H1 (cell line): ENCODE measurements at regions not wholly inside any gene's neighbourhood (a gene's known extent, or its start where the extent isn't known, plus 50 kb on each side); places are given as distances from the start of the nearest gene placed in this dataset.

Experiments used
- CTCF ChIA-PET: fragments of 300-600 bp; sonication (Branson Sonifier 250); formaldehyde crosslinking; loops from one replicate; lab custom pipeline; 2021; ENCODE audit not compliant: partially characterized antibody; lab: Charles Lee
- POLR2A ChIA-PET: fragments of 300-600 bp; sonication (Branson Sonifier 250); formaldehyde crosslinking; loops from one replicate; lab custom pipeline; 2021; ENCODE audit warnings: inconsistent platforms; ENCODE audit not compliant: partially characterized antibody; lab: Charles Lee
- DNase-seq, 2 experiments: peaks; one replicate each; pipeline versions ENCODE4 v3.0.0 to v3.0.0-alpha.2; 2010 to 2022; ENCODE audit warnings: low spot score in 2 of 2, low read depth in 1 of 2, mixed read lengths in 1 of 2
- FAIRE-seq: peaks from 2 replicates; lab custom pipeline; 2011; peaks lifted over from hg19 to GRCh38; lab: Jason Lieb, UNC
- H2AFZ ChIP-seq: 2 replicates; pipeline ENCODE4 v1.8.1; 2012; ENCODE audit warnings: low read length, inconsistent platforms
- H2AK5ac ChIP-seq: 2 replicates; pipeline ENCODE4 v1.6.1; 2013; ENCODE audit warnings: low read depth, low read length
- H2BK120ac ChIP-seq: replicated peaks from 2 replicates; pipeline ENCODE3; 2013; ENCODE audit warnings: low read depth, low read length, inconsistent platforms
- H2BK12ac ChIP-seq: 2 replicates; pipeline ENCODE4 v1.6.1; 2013; ENCODE audit warnings: low read depth, low read length
- H2BK15ac ChIP-seq: 2 replicates; pipeline ENCODE4 v1.6.1; 2013; ENCODE audit warnings: low read length
- H2BK20ac ChIP-seq: 2 replicates; pipeline ENCODE4 v1.6.1; 2013; ENCODE audit warnings: low read length
- H2BK5ac ChIP-seq: 2 replicates; pipeline ENCODE4 v1.6.1; 2013; ENCODE audit warnings: low read depth, low read length
- H3K14ac ChIP-seq: 2 replicates; pipeline ENCODE4 v1.6.1; 2013; ENCODE audit warnings: inconsistent platforms; ENCODE audit not compliant: insufficient read length
- H3K18ac ChIP-seq: 2 replicates; pipeline ENCODE4 v1.6.1; 2013; ENCODE audit warnings: low read length; ENCODE audit errors: extremely low read depth
- H3K23ac ChIP-seq: 2 replicates; pipeline ENCODE4 v1.6.1; 2013; ENCODE audit warnings: inconsistent platforms; ENCODE audit not compliant: insufficient read length
- H3K23me2 ChIP-seq: 2 replicates; pipeline ENCODE4 v1.6.1; 2013; ENCODE audit warnings: low read depth, low read length
- H3K27ac ChIP-seq: 2 replicates; pipeline ENCODE4 v1.6.1; 2011; ENCODE audit warnings: low read depth, low read length, inconsistent platforms
- H3K27me3 ChIP-seq, 4 experiments: replicated peaks in 1 of 4; 1 replicate in 1 of 4; 2 replicates in 3 of 4; pipeline versions ENCODE4 v1.6.1 to v1.8.1; 2011 to 2013; ENCODE audit warnings: low read length in 3 of 4, mild to moderate bottlenecking in 3 of 4, inconsistent platforms in 2 of 4, mixed read lengths in 2 of 4, moderate library complexity in 1 of 4; ENCODE audit not compliant: control insufficient read depth in 3 of 4, insufficient read depth in 3 of 4; ENCODE audit errors: extremely low read depth in 1 of 4
- H3K36me3 ChIP-seq, 4 experiments: 2 replicates each; pipeline versions ENCODE4 v1.6.1 to v1.8.1; 2011 to 2013; ENCODE audit warnings: mild to moderate bottlenecking in 4 of 4, low read length in 3 of 4, moderate library complexity in 2 of 4, control low read depth in 1 of 4, inconsistent platforms in 1 of 4; ENCODE audit not compliant: insufficient read depth in 4 of 4, control insufficient read depth in 2 of 4
- H3K4ac ChIP-seq: replicated peaks from 2 replicates; pipeline ENCODE3; 2013; ENCODE audit warnings: low read length, low read depth, mixed read lengths, inconsistent platforms; ENCODE audit not compliant: insufficient read length
- H3K4me1 ChIP-seq, 4 experiments: replicated peaks in 1 of 4; 1 replicate in 1 of 4; 2 replicates in 3 of 4; pipeline versions ENCODE4 v1.6.1 to v1.8.1; 2011 to 2013; ENCODE audit warnings: low read length in 3 of 4, inconsistent platforms in 2 of 4, mixed read lengths in 1 of 4; ENCODE audit not compliant: insufficient read depth in 4 of 4, control insufficient read depth in 3 of 4
- H3K4me2 ChIP-seq, 2 experiments: 2 replicates each; pipeline versions ENCODE4 v1.6.1 to v1.8.1; 2011 to 2013; ENCODE audit warnings: low read depth in 2 of 2, low read length in 2 of 2, control low read depth in 1 of 2, inconsistent platforms in 1 of 2, mild to moderate bottlenecking in 1 of 2; ENCODE audit not compliant: insufficient read depth in 1 of 2
- H3K4me3 ChIP-seq, 4 experiments: fragments of 200-600, 300-600 bp in 1 of 4; sonication (generic), shearing (Covaris generic), sonication (Bioruptor Twin) in 1 of 4; 2 replicates each; pipeline versions ENCODE4 v1.5.1 to v1.8.1; 2011 to 2016; ENCODE audit warnings: low read length in 4 of 4, low read depth in 3 of 4, control low read depth in 2 of 4, inconsistent platforms in 2 of 4, mild to moderate bottlenecking in 2 of 4, mixed read lengths in 1 of 4, moderate library complexity in 1 of 4; ENCODE audit not compliant: insufficient read depth in 2 of 4; ENCODE audit errors: extremely low read depth in 1 of 4
- H3K56ac ChIP-seq: replicated peaks from 2 replicates; pipeline ENCODE3; 2013; ENCODE audit warnings: low read depth, mild to moderate bottlenecking, mixed read lengths, low read length, inconsistent platforms; ENCODE audit not compliant: insufficient read length
- H3K79me1 ChIP-seq: 2 replicates; pipeline ENCODE4 v1.6.1; 2013; ENCODE audit warnings: low read depth, low read length, control low read depth
- H3K79me2 ChIP-seq, 2 experiments: 2 replicates each; pipeline versions ENCODE4 v1.6.1 to v1.8.1; 2012 to 2013; ENCODE audit warnings: low read length in 2 of 2, mild to moderate bottlenecking in 2 of 2, inconsistent platforms in 1 of 2; ENCODE audit not compliant: insufficient read depth in 2 of 2, control insufficient read depth in 1 of 2
- H3K9ac ChIP-seq, 4 experiments: replicated peaks in 1 of 4; 1 replicate in 1 of 4; 2 replicates in 3 of 4; pipeline versions ENCODE4 v1.6.1 to v1.8.1; 2011 to 2013; ENCODE audit warnings: low read depth in 3 of 4, low read length in 3 of 4, control low read depth in 2 of 4, mild to moderate bottlenecking in 2 of 4, moderate library complexity in 2 of 4, inconsistent platforms in 1 of 4; ENCODE audit errors: extremely low read depth in 1 of 4
- H3K9me3 ChIP-seq, 2 experiments: 2 replicates each; pipeline versions ENCODE4 v1.6.1 to v1.8.1; 2012 to 2013; ENCODE audit warnings: mild to moderate bottlenecking in 2 of 2, moderate library complexity in 2 of 2, control low read depth in 1 of 2, inconsistent platforms in 1 of 2, low read depth in 1 of 2, low read length in 1 of 2, mixed read lengths in 1 of 2; ENCODE audit not compliant: insufficient read depth in 2 of 2
- H4K20me1 ChIP-seq, 2 experiments: replicated peaks in 1 of 2; 2 replicates each; pipeline versions ENCODE3 to v1.8.1; 2011 to 2013; ENCODE audit warnings: inconsistent platforms in 2 of 2, low read length in 2 of 2, mild to moderate bottlenecking in 1 of 2; ENCODE audit not compliant: insufficient read depth in 2 of 2, control insufficient read depth in 1 of 2
- H4K5ac ChIP-seq: 2 replicates; pipeline ENCODE4 v1.6.1; 2013; ENCODE audit warnings: low read length, low read depth, mixed read lengths, inconsistent platforms; ENCODE audit not compliant: insufficient read length
- H4K8ac ChIP-seq: 2 replicates; pipeline ENCODE4 v1.8.0; 2013; ENCODE audit warnings: mild to moderate bottlenecking, moderate library complexity, low read length, inconsistent platforms; ENCODE audit not compliant: insufficient read depth; ENCODE audit errors: extremely low read depth
- H4K91ac ChIP-seq: replicated peaks from 2 replicates; pipeline ENCODE3; 2013; ENCODE audit warnings: low read length, mixed read lengths, inconsistent platforms; ENCODE audit not compliant: insufficient read length
- CTCF ChIP-seq, 3 experiments: IDR thresholded peaks; 1 replicate in 2 of 3; 2 replicates in 1 of 3; pipeline versions ENCODE4 v1.5.1 to v1.6.1; 2011; ENCODE audit warnings: low read length in 3 of 3, mild to moderate bottlenecking in 3 of 3, inconsistent platforms in 2 of 3, low read depth in 1 of 3, moderate library complexity in 1 of 3; ENCODE audit not compliant: insufficient read depth in 1 of 3; ENCODE audit errors: control extremely low read depth in 1 of 3
- SRF ChIP-seq: IDR thresholded peaks from 2 replicates; pipeline ENCODE4 v1.6.1; 2011; ENCODE audit warnings: mild to moderate bottlenecking, low read depth, low read length, moderate library complexity
- USF2 ChIP-seq: IDR thresholded peaks from 2 replicates; pipeline ENCODE4 v1.6.1; 2011; ENCODE audit warnings: low read length, improper control_type of control experiment
- WGBS, 2 experiments: shearing (Covaris generic) in 1 of 2; methylation state at CpG; one replicate each; pipeline versions ENCODE4 v1.1.6 to v1.1.7; 2013 to 2015; ENCODE audit warnings: low lambda C conversion rate in 2 of 2, mixed read lengths in 2 of 2, inconsistent platforms in 1 of 2, low coverage in 1 of 2, missing lambda C conversion rate in 1 of 2; ENCODE audit not compliant: insufficient replicate concordance in 2 of 2, insufficient coverage in 1 of 2, insufficient read length in 1 of 2; ENCODE audit errors: extremely low coverage in 1 of 2, missing lambda C conversion rate in 1 of 2; 5-methylcytosine and 5-hydroxymethylcytosine counted together

GRCh38 chr1:102726417-102726816, 381.9 kb downstream of the COL11A1 start:
- Histone ChIP-seq H2AFZ (no peak overlapping the region), H4K8ac (no peak overlapping the region), H2BK120ac (no peak overlapping the region), H3K79me2 (no peaks in the 10 kb centered on the region), H3K9me3 (no peaks in the 10 kb centered on the region), H2AK5ac (no peak overlapping the region), H3K9ac (no peak overlapping the region), H3K27me3 (no peaks in the 10 kb centered on the region), H2BK15ac (no peak overlapping the region), H3K4ac (no peak overlapping the region), H2BK5ac (no peak overlapping the region), H3K23me2 (no peaks in the 10 kb centered on the region), H3K4me1 (no peaks in the 10 kb centered on the region), H4K91ac (no peak overlapping the region), H3K14ac (no peak overlapping the region), H3K23ac (no peak overlapping the region), H2BK20ac (no peak overlapping the region), H3K36me3 (no peaks in the 10 kb centered on the region), H3K4me3 (no peak overlapping the region), H3K4me2 (no peak overlapping the region), H3K27ac (no peak overlapping the region), H3K18ac (no peak overlapping the region), H3K79me1 (no peaks in the 10 kb centered on the region), H2BK12ac (no peak overlapping the region), H4K5ac (no peak overlapping the region), H4K20me1 (no peaks in the 10 kb centered on the region), H3K56ac (no peak overlapping the region)
- 94% methylated on average over 1 of the region's 1 CpG; no CpG with 5 or more reads in 1 of the 2 experiments for WGBS, 2 experiments
- no peak for TF ChIP-seq SRF
- TF ChIP-seq USF2, result no peak
- TF ChIP-seq CTCF (IDR thresholded peaks at IDR 0.05; ENCODE audit: control extremely low read depth in 1 of 3, insufficient read depth in 1 of 3, low read depth in 1 of 3, low read length in 3 of 3), result no peak
- FAIRE-seq (no peak), DNase-seq (no peak)
- POLR2A ChIA-PET, result no interaction called here
- CTCF ChIA-PET, result no interaction called here
